SH-SY5Y (cell line): ENCODE measurements at regions not wholly inside any gene's neighbourhood (a gene's known extent, or its start where the extent isn't known, plus 50 kb on each side); places are given as distances from the start of the nearest gene placed in this dataset.

Source experiments
- GATA2 ChIP-seq: IDR thresholded peaks from 2 replicates; pipeline ENCODE4 v1.6.1; 2011; ENCODE audit warnings: mild to moderate bottlenecking, low read depth, low read length
- GATA3 ChIP-seq: IDR thresholded peaks from 2 replicates; pipeline ENCODE4 v1.6.1; 2011; ENCODE audit warnings: low read depth, mild to moderate bottlenecking, low read length, moderate library complexity

GRCh38 chr10:90407131-90407530, 450.7 kb downstream of the HTR7 start:
- TF ChIP-seq GATA2 (no peak), GATA3 (no peak)
